ENCODE measurements at regions not wholly inside any gene's neighbourhood (a gene's known extent, or its start where the extent isn't known, plus 50 kb on each side); places are given as distances from the start of the nearest gene placed in this dataset.
"Not testable (repeated sequence)": the region's sequence is repeated elsewhere in the genome, so short reads cannot be mapped to it uniquely, and the experiment has no call there.

- no peak for DNase-seq (ENCODE audit: extremely low spot score)
- ChIA-PET CTCF (no interaction called here), POLR2A (no interaction called here)
- TF ChIP-seq CTCF (IDR thresholded peaks at IDR 0.05; ENCODE audit: control extremely low read depth, extremely low read depth, low read depth, missing control alignments) = no peak
Measured at GRCh38 chr1:238401144-238401543, 510.4 kb upstream of the ZP4 start.

GRCh38 chr1:238399558-238399957 is 508.8 kb upstream of the ZP4 start:
- POLR2A ChIA-PET = no interaction called here
- CTCF ChIA-PET = no interaction called here
- TF ChIP-seq CTCF (IDR thresholded peaks at IDR 0.05; ENCODE audit: control extremely low read depth, extremely low read depth, low read depth, missing control alignments) = no peak
- no peak for DNase-seq (ENCODE audit: extremely low spot score)

GRCh38 chr1:238396140-238396539 is 505.4 kb upstream of the ZP4 start:
- no peak for DNase-seq (ENCODE audit: extremely low spot score)
- POLR2A ChIA-PET = no interaction called here
- CTCF ChIA-PET = no interaction called here
- TF ChIP-seq CTCF (IDR thresholded peaks at IDR 0.05; ENCODE audit: control extremely low read depth, extremely low read depth, low read depth, missing control alignments) = no peak

- ChIA-PET CTCF (no interaction called here), POLR2A (no interaction called here)
- TF ChIP-seq CTCF (IDR thresholded peaks at IDR 0.05; ENCODE audit: control extremely low read depth, extremely low read depth, low read depth, missing control alignments) = no peak
- DNase-seq (ENCODE audit: extremely low spot score) = no peak
Measured at GRCh38 chr1:238384381-238384780, 493.7 kb upstream of the ZP4 start.

DNA sequence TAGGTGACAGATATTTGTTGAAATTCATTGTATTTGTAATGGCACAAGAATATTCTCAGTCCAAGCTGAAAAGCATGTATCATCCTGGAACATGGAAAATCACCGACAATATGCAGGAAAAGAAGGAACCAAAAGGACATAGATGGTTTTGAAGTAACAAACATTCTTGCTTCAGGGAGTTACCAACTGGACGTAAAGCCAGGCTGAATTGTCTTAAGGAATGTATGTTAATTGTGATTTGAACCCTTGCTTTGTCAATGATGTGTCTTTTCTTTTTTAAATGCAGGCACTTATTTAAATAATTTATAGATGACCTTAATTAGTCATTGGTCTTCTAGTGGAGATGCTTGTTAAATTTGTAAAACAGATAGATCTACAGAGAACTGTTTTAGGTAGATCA is 489.4 kb upstream of the ZP4 start:
- POLR2A ChIA-PET = no interaction called here
- CTCF ChIA-PET = no interaction called here
- TF ChIP-seq CTCF (IDR thresholded peaks at IDR 0.05; ENCODE audit: control extremely low read depth, extremely low read depth, low read depth, missing control alignments) = no peak
- DNase-seq (ENCODE audit: extremely low spot score) = no peak

- POLR2A ChIA-PET; DNase-seq (ENCODE audit: extremely low spot score); CTCF ChIA-PET: not testable (repeated sequence)
Measured at GRCh38 chr1:238379446-238379845, 488.7 kb upstream of the ZP4 start.

GRCh38 chr1:238377280-238377919 is 486.7 kb upstream of the ZP4 start:
- ChIA-PET POLR2A (no interaction called here), CTCF (no interaction called here)

More at GRCh38 chr1:238377280-238377919, 486.7 kb upstream of the ZP4 start:
- DNase-seq (ENCODE audit: extremely low spot score) = no peak
- no peak for TF ChIP-seq CTCF (IDR thresholded peaks at IDR 0.05; ENCODE audit: control extremely low read depth, extremely low read depth, low read depth, missing control alignments)
